Fibroblast of mammary gland (primary cell): ENCODE measurements at regions not wholly inside any gene's neighbourhood (a gene's known extent, or its start where the extent isn't known, plus 50 kb on each side); places are given as distances from the start of the nearest gene placed in this dataset.

Experiments used
- DNase-seq: peaks from one replicate; pipeline ENCODE4 v3.0.0-alpha.2; 2010; ENCODE audit warnings: low read depth
- H3K4me3 ChIP-seq: 2 replicates; pipeline ENCODE4 v1.5.1; 2011; ENCODE audit warnings: low read depth, mild to moderate bottlenecking, low read length, moderate library complexity; ENCODE audit not compliant: control insufficient read depth
- CTCF ChIP-seq: conservative IDR thresholded peaks from 2 replicates; pipeline ENCODE4 v1.5.1; 2011; ENCODE audit warnings: low read depth, low read length, inconsistent platforms; ENCODE audit not compliant: control insufficient read depth, insufficient read depth

DNA sequence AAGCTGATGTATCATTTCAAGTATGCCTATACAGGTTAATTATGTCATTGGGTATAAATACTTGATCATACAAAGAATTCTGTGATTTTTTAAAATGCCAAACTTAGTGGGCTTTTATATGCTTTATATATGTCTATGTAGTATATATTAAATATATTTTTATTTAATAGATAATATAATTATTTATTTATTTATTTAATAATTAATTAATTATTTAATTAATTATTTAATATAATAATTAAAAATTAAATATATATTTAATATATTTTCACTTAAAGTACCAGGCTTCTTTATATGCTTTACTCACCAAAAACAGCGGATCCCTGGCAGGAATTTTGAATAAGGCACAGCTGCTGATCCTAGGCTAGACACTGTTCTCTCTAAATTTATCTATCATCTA is 687.0 kb downstream of the VGLL3 start:
- no peak overlapping the region for H3K4me3 ChIP-seq
- DNase-seq = no peak
- no peak for TF ChIP-seq CTCF

GRCh38 chr3:86282106-86282787 is 708.7 kb downstream of the VGLL3 start:
- no peak for DNase-seq
- TF ChIP-seq CTCF = no peak
- no peak overlapping the region for H3K4me3 ChIP-seq

GRCh38 chr3:86269364-86270155 is 721.4 kb downstream of the VGLL3 start:
- no peak for TF ChIP-seq CTCF

DNA sequence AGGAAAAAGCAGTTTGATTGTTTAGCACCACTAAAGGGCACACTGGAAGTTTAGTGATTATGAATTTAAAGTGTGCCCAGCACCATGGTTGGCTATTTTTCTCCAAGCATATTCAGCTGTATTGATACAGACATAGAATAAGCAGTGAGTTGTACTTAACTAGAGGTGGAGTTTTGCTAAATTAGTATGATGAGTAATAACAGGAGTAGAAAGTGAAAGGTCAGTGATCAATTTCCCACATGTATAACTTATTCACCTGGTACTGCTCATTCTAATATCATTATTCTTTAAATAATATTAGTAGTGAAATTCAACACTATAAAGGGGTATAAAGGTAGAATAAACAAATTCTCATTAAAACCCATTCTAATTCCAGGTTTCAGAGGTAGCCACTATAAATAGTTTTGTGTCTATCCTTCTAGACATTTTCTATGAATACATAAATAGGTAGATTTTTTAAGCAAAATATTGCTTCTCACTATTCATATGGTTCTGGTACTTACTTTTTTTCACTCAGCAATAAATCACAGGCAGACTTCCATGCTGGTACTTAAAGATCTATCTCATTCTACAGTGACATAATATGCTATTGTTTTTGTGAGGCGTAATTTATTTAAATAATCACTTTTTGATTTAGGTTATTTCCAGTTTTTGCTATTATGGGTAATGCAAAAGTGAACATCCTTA is 732.9 kb downstream of the VGLL3 start:
- TF ChIP-seq CTCF = no peak
- no peak overlapping the region for H3K4me3 ChIP-seq
- DNase-seq = no peak

More at GRCh38 chr3:86269364-86270155, 721.4 kb downstream of the VGLL3 start:
- no peak overlapping the region for H3K4me3 ChIP-seq
- no peak for DNase-seq

GRCh38 chr3:86254480-86254879 is 736.5 kb downstream of the VGLL3 start:
- no peak for TF ChIP-seq CTCF
- no peak for DNase-seq
- H3K4me3 ChIP-seq = no peak overlapping the region

- H3K4me3 ChIP-seq = no peak overlapping the region
- no peak for DNase-seq
- no peak for TF ChIP-seq CTCF
These were observed 739.2 kb downstream of the VGLL3 start for GRCh38 chr3:86251781-86252180.
